CD8-positive, alpha-beta memory T cell (primary cell): ENCODE measurements at regions not wholly inside any gene's neighbourhood (a gene's known extent, or its start where the extent isn't known, plus 50 kb on each side); places are given as distances from the start of the nearest gene placed in this dataset.

Experiments used
- CTCF ChIA-PET: fragments of 350-600 bp; sonication (Branson Sonifier 250); formaldehyde crosslinking; loops from one replicate; lab custom pipeline; 2021; ENCODE audit warnings: antibody characterized with exemption; lab: Charles Lee
- POLR2A ChIA-PET: fragments of 350-600 bp; sonication (Branson Sonifier 250); formaldehyde crosslinking; loops from one replicate; lab custom pipeline; 2021; ENCODE audit warnings: antibody characterized with exemption; lab: Charles Lee
- DNase-seq, 5 donors: peaks; one replicate each; pipeline versions ENCODE4 v3.0.0 to v3.0.0-alpha.2; 2020 to 2022; ENCODE audit warnings: mixed read lengths in 1 of 5
- H3K27ac ChIP-seq: one replicate; pipeline ENCODE4 v1.7.0; 2013; ENCODE audit warnings: low read depth, mild to moderate bottlenecking, low read length, moderate library complexity
- H3K27me3 ChIP-seq: 2 replicates; pipeline ENCODE4 v1.7.0; 2013; ENCODE audit warnings: low read length, mild to moderate bottlenecking; ENCODE audit not compliant: insufficient read depth, poor library complexity, severe bottlenecking
- H3K36me3 ChIP-seq: 2 replicates; pipeline ENCODE4 v1.7.0; 2013; ENCODE audit warnings: mild to moderate bottlenecking, low read length, moderate library complexity; ENCODE audit not compliant: insufficient read depth
- H3K4me1 ChIP-seq: 2 replicates; pipeline ENCODE4 v1.7.0; 2013; ENCODE audit warnings: mild to moderate bottlenecking, low read length, moderate library complexity; ENCODE audit not compliant: insufficient read depth
- H3K4me3 ChIP-seq: 2 replicates; pipeline ENCODE4 v1.7.0; 2013; ENCODE audit warnings: mild to moderate bottlenecking, low read length
- H3K9me3 ChIP-seq: 2 replicates; pipeline ENCODE4 v1.7.0; 2013; ENCODE audit warnings: mild to moderate bottlenecking, low read length
- H3K27ac Mint-ChIP-seq, 8 donors: one replicate each; pipeline ENCODE4 v1.8.0; 2020 to 2021; ENCODE audit warnings: mixed read lengths in 8 of 8, mild to moderate bottlenecking in 6 of 8, inconsistent platforms in 3 of 8, moderate library complexity in 3 of 8
- H3K27me3 Mint-ChIP-seq, 2 donors: one replicate each; pipeline ENCODE4 v1.8.0; 2020 to 2021; ENCODE audit warnings: mixed read lengths in 2 of 2, mild to moderate bottlenecking in 1 of 2, moderate library complexity in 1 of 2
- H3K36me3 Mint-ChIP-seq, 3 donors: one replicate each; pipeline ENCODE4 v1.8.0; 2020 to 2021; ENCODE audit warnings: mixed read lengths in 3 of 3, inconsistent platforms in 1 of 3, mild to moderate bottlenecking in 1 of 3
- H3K4me1 Mint-ChIP-seq, 3 donors: one replicate each; pipeline ENCODE4 v1.8.0; 2020 to 2021; ENCODE audit warnings: mixed read lengths in 3 of 3, inconsistent platforms in 1 of 3, mild to moderate bottlenecking in 1 of 3
- H3K4me3 Mint-ChIP-seq, 7 donors: one replicate each; pipeline ENCODE4 v1.8.0; 2020 to 2021; ENCODE audit warnings: mixed read lengths in 7 of 7, mild to moderate bottlenecking in 6 of 7, moderate library complexity in 4 of 7, inconsistent platforms in 2 of 7
- H3K9me3 Mint-ChIP-seq, 5 donors: one replicate each; pipeline ENCODE4 v1.8.0; 2020 to 2022; ENCODE audit warnings: mixed read lengths in 5 of 5, mild to moderate bottlenecking in 3 of 5, moderate library complexity in 2 of 5, inconsistent platforms in 1 of 5

- Mint-ChIP-seq H3K27me3 (peaks cover 0 to 2% of the 10 kb centered on the region in 2 donors), H3K9me3 (peaks cover 0 to 2% (median 0%) of the 10 kb centered on the region in 5 donors), H3K27ac (no peak overlapping the region), H3K4me3 (no peak overlapping the region), H3K36me3 (no peaks in the 10 kb centered on the region), H3K4me1 (no peaks in the 10 kb centered on the region)
- H3K27ac ChIP-seq, result no peak overlapping the region
- DNase-seq, result no peak
- H3K9me3 ChIP-seq, result no peaks in the 10 kb centered on the region
- ChIA-PET CTCF (no interaction called here), POLR2A (no interaction called here)
- no peak overlapping the region for H3K4me3 ChIP-seq
- H3K36me3 ChIP-seq, result no peaks in the 10 kb centered on the region
- H3K4me1 ChIP-seq, result no peaks in the 10 kb centered on the region
- H3K27me3 ChIP-seq, result no peaks in the 10 kb centered on the region
These were observed 358.2 kb upstream of the NR3C2 start for GRCh38 chr4:148800336-148800885.

GRCh38 chr4:148795156-148795864 is 353.1 kb upstream of the NR3C2 start:
- Histone ChIP-seq H3K36me3 (no peaks in the 10 kb centered on the region), H3K4me3 (no peak overlapping the region), H3K27me3 (no peaks in the 10 kb centered on the region), H3K9me3 (no peaks in the 10 kb centered on the region), H3K4me1 (no peaks in the 10 kb centered on the region), H3K27ac (no peak overlapping the region)
- H3K27ac Mint-ChIP-seq, result no peak overlapping the region
- POLR2A ChIA-PET, result no interaction called here
- peaks cover 0 to 5% of the 10 kb centered on the region in 2 donors for H3K27me3 Mint-ChIP-seq
- H3K9me3 Mint-ChIP-seq, result peaks cover 0 to 2% (median 0%) of the 10 kb centered on the region in 5 donors
- no peak for DNase-seq
- H3K4me3 Mint-ChIP-seq, result no peak overlapping the region
- CTCF ChIA-PET, result no interaction called here
- H3K4me1 Mint-ChIP-seq, result no peaks in the 10 kb centered on the region
- no peaks in the 10 kb centered on the region for H3K36me3 Mint-ChIP-seq

GRCh38 chr4:148793221-148793620 is 351.0 kb upstream of the NR3C2 start:
- H3K27me3 Mint-ChIP-seq, result peaks cover 4 to 5% of the 10 kb centered on the region in 2 donors
- H3K36me3 ChIP-seq, result no peaks in the 10 kb centered on the region
- DNase-seq, result no peak
- no peak overlapping the region for H3K27ac Mint-ChIP-seq
- H3K9me3 Mint-ChIP-seq, result peaks cover 0 to 4% (median 0%) of the 10 kb centered on the region in 5 donors
- H3K4me1 Mint-ChIP-seq, result no peaks in the 10 kb centered on the region
- H3K27me3 ChIP-seq, result no peaks in the 10 kb centered on the region
- H3K4me3 ChIP-seq, result no peak overlapping the region
- H3K27ac ChIP-seq, result no peak overlapping the region
- no peaks in the 10 kb centered on the region for H3K4me1 ChIP-seq
- ChIA-PET CTCF (no interaction called here), POLR2A (no interaction called here)
- no peak overlapping the region for H3K4me3 Mint-ChIP-seq
- H3K36me3 Mint-ChIP-seq, result no peaks in the 10 kb centered on the region
- H3K9me3 ChIP-seq, result no peaks in the 10 kb centered on the region

- Histone ChIP-seq H3K36me3 (no peaks in the 10 kb centered on the region), H3K4me1 (no peaks in the 10 kb centered on the region), H3K27ac (no peak overlapping the region), H3K27me3 (no peaks in the 10 kb centered on the region), H3K4me3 (no peak overlapping the region), H3K9me3 (no peaks in the 10 kb centered on the region)
- DNase-seq, result no peak
- Mint-ChIP-seq H3K9me3 (peaks cover 0 to 2% (median 0%) of the 10 kb centered on the region in 5 donors), H3K4me1 (no peaks in the 10 kb centered on the region), H3K27me3 (peaks cover 4 to 6% of the 10 kb centered on the region in 2 donors), H3K36me3 (no peaks in the 10 kb centered on the region), H3K27ac (no peak overlapping the region), H3K4me3 (no peak overlapping the region)
- ChIA-PET POLR2A (no interaction called here), CTCF (no interaction called here)
These were observed 348.5 kb upstream of the NR3C2 start for GRCh38 chr4:148790691-148791090.

GRCh38 chr4:148790246-148790645 is 348.0 kb upstream of the NR3C2 start:
- H3K27me3 ChIP-seq, result no peaks in the 10 kb centered on the region
- H3K9me3 ChIP-seq, result no peaks in the 10 kb centered on the region
- peaks cover 0 to 2% (median 0%) of the 10 kb centered on the region in 5 donors for H3K9me3 Mint-ChIP-seq
- no peaks in the 10 kb centered on the region for H3K4me1 Mint-ChIP-seq
- no peak overlapping the region for H3K4me3 ChIP-seq
- H3K4me1 ChIP-seq, result no peaks in the 10 kb centered on the region
- POLR2A ChIA-PET, result no interaction called here
- H3K27me3 Mint-ChIP-seq, result peaks cover 4 to 9% of the 10 kb centered on the region in 2 donors
- H3K36me3 Mint-ChIP-seq, result no peaks in the 10 kb centered on the region
- H3K4me3 Mint-ChIP-seq, result no peak overlapping the region
- no peaks in the 10 kb centered on the region for H3K36me3 ChIP-seq
- CTCF ChIA-PET, result no interaction called here
- H3K27ac Mint-ChIP-seq, result no peak overlapping the region
- H3K27ac ChIP-seq, result no peak overlapping the region
- DNase-seq, result no peak

- H3K4me1 Mint-ChIP-seq, result no peaks in the 10 kb centered on the region
- H3K36me3 Mint-ChIP-seq, result no peaks in the 10 kb centered on the region
- Histone ChIP-seq H3K9me3 (no peaks in the 10 kb centered on the region), H3K27ac (no peak overlapping the region), H3K27me3 (no peaks in the 10 kb centered on the region), H3K36me3 (no peaks in the 10 kb centered on the region), H3K4me1 (no peaks in the 10 kb centered on the region), H3K4me3 (no peak overlapping the region)
- H3K27me3 Mint-ChIP-seq, result peaks cover 4 to 9% of the 10 kb centered on the region in 2 donors
- DNase-seq, result no peak
- peaks cover 0 to 2% (median 0%) of the 10 kb centered on the region in 5 donors for H3K9me3 Mint-ChIP-seq
- no peak overlapping the region for H3K4me3 Mint-ChIP-seq
- ChIA-PET CTCF (no interaction called here), POLR2A (no interaction called here)
- H3K27ac Mint-ChIP-seq, result no peak overlapping the region
These were observed 345.7 kb upstream of the NR3C2 start for GRCh38 chr4:148787831-148788477.

- H3K27me3 ChIP-seq, result no peaks in the 10 kb centered on the region
- Mint-ChIP-seq H3K9me3 (peaks cover 0 to 2% (median 0%) of the 10 kb centered on the region in 5 donors), H3K4me1 (no peaks in the 10 kb centered on the region), H3K27ac (no peak overlapping the region), H3K4me3 (no peak overlapping the region), H3K27me3 (peaks cover 4 to 9% of the 10 kb centered on the region in 2 donors), H3K36me3 (no peaks in the 10 kb centered on the region)
- H3K4me3 ChIP-seq, result no peak overlapping the region
- DNase-seq, result no peak
- H3K36me3 ChIP-seq, result no peaks in the 10 kb centered on the region
- ChIA-PET POLR2A (no interaction called here), CTCF (no interaction called here)
- H3K27ac ChIP-seq, result no peak overlapping the region
- no peaks in the 10 kb centered on the region for H3K4me1 ChIP-seq
- no peaks in the 10 kb centered on the region for H3K9me3 ChIP-seq
These were observed 345.1 kb upstream of the NR3C2 start for GRCh38 chr4:148787285-148787684.

GRCh38 chr4:148786699-148787098 is 344.5 kb upstream of the NR3C2 start:
- no peaks in the 10 kb centered on the region for H3K36me3 Mint-ChIP-seq
- ChIA-PET CTCF (no interaction called here), POLR2A (no interaction called here)
- no peak overlapping the region for H3K27ac Mint-ChIP-seq
- Histone ChIP-seq H3K9me3 (no peaks in the 10 kb centered on the region), H3K4me3 (no peak overlapping the region), H3K36me3 (no peaks in the 10 kb centered on the region), H3K4me1 (no peaks in the 10 kb centered on the region), H3K27me3 (no peaks in the 10 kb centered on the region), H3K27ac (no peak overlapping the region)
- H3K27me3 Mint-ChIP-seq, result peaks cover 4 to 9% of the 10 kb centered on the region in 2 donors
- H3K9me3 Mint-ChIP-seq, result peaks cover 0 to 2% (median 0%) of the 10 kb centered on the region in 5 donors
- no peaks in the 10 kb centered on the region for H3K4me1 Mint-ChIP-seq
- DNase-seq, result no peak
- no peak overlapping the region for H3K4me3 Mint-ChIP-seq
